GM21786 (cell line): ENCODE measurements at regions not wholly inside any gene's neighbourhood (a gene's known extent, or its start where the extent isn't known, plus 50 kb on each side); places are given as distances from the start of the nearest gene placed in this dataset.

Experiments
- ATAC-seq: cut with Tn5 transposase; IDR thresholded peaks from one replicate; pipeline ENCODE4 v1.9.1; 2021; ENCODE audit not compliant: unreplicated experiment

GRCh38 chr10:84994722-84995121 lies 666.3 kb downstream of the CCSER2 start:
- no peak for ATAC-seq

GRCh38 chr10:84996580-84996979 lies 668.2 kb downstream of the CCSER2 start:
- no peak for ATAC-seq

GRCh38 chr10:84997870-84998269 lies 669.5 kb downstream of the CCSER2 start:
- ATAC-seq: no peak

GRCh38 chr10:84999929-85000328 lies 671.5 kb downstream of the CCSER2 start:
- no peak for ATAC-seq

- ATAC-seq: peak; percentile 43
Observed at GRCh38 chr10:85003083-85003482, 674.7 kb downstream of the CCSER2 start.

GRCh38 chr10:85008488-85009184 lies 680.2 kb downstream of the CCSER2 start:
- ATAC-seq: no peak

- no peak for ATAC-seq
Observed at GRCh38 chr10:85012305-85012704, 683.9 kb downstream of the CCSER2 start.

- ATAC-seq: no peak
Observed at GRCh38 chr10:85026878-85027467, 698.6 kb downstream of the CCSER2 start.

- ATAC-seq: no peak
Observed at GRCh38 chr10:85032981-85033380, 704.6 kb downstream of the CCSER2 start.

- ATAC-seq: no peak
Observed at GRCh38 chr10:85036661-85037060, 708.3 kb downstream of the CCSER2 start.

GRCh38 chr10:85039311-85039710 lies 710.9 kb downstream of the CCSER2 start:
- no peak for ATAC-seq

- ATAC-seq: no peak
Observed at GRCh38 chr10:85043207-85043606, 714.8 kb downstream of the CCSER2 start.

GRCh38 chr10:85045046-85045445 lies 716.7 kb downstream of the CCSER2 start:
- ATAC-seq: no peak

GRCh38 chr10:85047170-85047834 lies 718.9 kb downstream of the CCSER2 start:
- ATAC-seq: no peak

- no peak for ATAC-seq
Observed at GRCh38 chr10:85047979-85048378, 719.6 kb downstream of the CCSER2 start.

GRCh38 chr10:85048644-85049043 lies 720.3 kb downstream of the CCSER2 start:
- ATAC-seq: no peak

GRCh38 chr10:85060944-85061343 lies 732.6 kb downstream of the CCSER2 start:
- ATAC-seq: no peak

GRCh38 chr10:85061401-85061800 lies 733.0 kb downstream of the CCSER2 start:
- ATAC-seq: no peak

GRCh38 chr10:85067955-85068354 lies 739.6 kb downstream of the CCSER2 start:
- no peak for ATAC-seq

- ATAC-seq: no peak
Observed at GRCh38 chr10:85080934-85081333, 752.5 kb downstream of the CCSER2 start.

- ATAC-seq: no peak
Observed at GRCh38 chr10:85098835-85099521, 770.6 kb downstream of the CCSER2 start.

- no peak for ATAC-seq
Observed at GRCh38 chr10:85100495-85100894, 772.1 kb downstream of the CCSER2 start.
